H9 (cell line): ENCODE measurements at regions not wholly inside any gene's neighbourhood (a gene's known extent, or its start where the extent isn't known, plus 50 kb on each side); places are given as distances from the start of the nearest gene placed in this dataset.
A peak's percentile ranks its signal among the peaks of the same experiment; 100 is the strongest.

Experiments used
- DNase-seq: peaks from one replicate; pipeline ENCODE4 v3.0.0-alpha.2; 2017
- H2AFZ ChIP-seq: one replicate; pipeline ENCODE4 v1.6.1; 2013; ENCODE audit warnings: mild to moderate bottlenecking, low read length, control low read depth, moderate library complexity
- H2AK5ac ChIP-seq: 2 replicates; pipeline ENCODE4 v1.6.1; 2013; ENCODE audit warnings: low read length, control low read depth, mixed read lengths; ENCODE audit not compliant: insufficient read length
- H2BK120ac ChIP-seq: one replicate; pipeline ENCODE4 v1.6.1; 2013; ENCODE audit warnings: low read depth, mild to moderate bottlenecking, low read length, control low read depth, inconsistent platforms; ENCODE audit not compliant: poor library complexity, severe bottlenecking
- H2BK12ac ChIP-seq: 2 replicates; pipeline ENCODE4 v1.6.1; 2013; ENCODE audit warnings: low read length, control low read depth, mixed read lengths, low read depth; ENCODE audit not compliant: insufficient read length
- H2BK15ac ChIP-seq: 2 replicates; pipeline ENCODE4 v1.6.1; 2013; ENCODE audit warnings: low read depth, low read length, control low read depth
- H2BK20ac ChIP-seq: one replicate; pipeline ENCODE4 v1.6.1; 2013; ENCODE audit warnings: low read depth, mild to moderate bottlenecking, low read length, control low read depth, inconsistent platforms; ENCODE audit not compliant: poor library complexity, severe bottlenecking
- H2BK5ac ChIP-seq: 2 replicates; pipeline ENCODE4 v1.6.1; 2013; ENCODE audit warnings: low read length, control low read depth, mixed read lengths; ENCODE audit not compliant: insufficient read length
- H3K14ac ChIP-seq: 2 replicates; pipeline ENCODE4 v1.6.1; 2013; ENCODE audit warnings: low read length, control low read depth; ENCODE audit not compliant: insufficient read depth
- H3K18ac ChIP-seq: 2 replicates; pipeline ENCODE4 v1.6.1; 2013; ENCODE audit warnings: low read depth, mild to moderate bottlenecking, mixed read lengths, low read length, control low read depth; ENCODE audit not compliant: insufficient read length
- H3K23ac ChIP-seq: 2 replicates; pipeline ENCODE4 v1.6.1; 2013; ENCODE audit warnings: low read length, control low read depth, mixed read lengths, low read depth; ENCODE audit not compliant: insufficient read length
- H3K23me2 ChIP-seq: 2 replicates; pipeline ENCODE4 v1.6.1; 2013; ENCODE audit warnings: low read depth, mild to moderate bottlenecking, mixed read lengths, low read length, control low read depth; ENCODE audit not compliant: insufficient read length, poor library complexity, severe bottlenecking
- H3K27ac ChIP-seq: 2 replicates; pipeline ENCODE4 v1.5.1; 2013; ENCODE audit warnings: low read length, control low read depth, mixed read lengths, low read depth; ENCODE audit not compliant: insufficient read length
- H3K27me3 ChIP-seq: 2 replicates; pipeline ENCODE4 v1.6.1; 2013; ENCODE audit warnings: low read length, control low read depth, inconsistent platforms; ENCODE audit not compliant: insufficient read depth
- H3K4ac ChIP-seq: 2 replicates; pipeline ENCODE4 v1.6.1; 2013; ENCODE audit warnings: low read depth, mild to moderate bottlenecking, control low read depth, inconsistent platforms, low read length, moderate library complexity
- H3K4me1 ChIP-seq: 2 replicates; pipeline ENCODE4 v1.6.1; 2013; ENCODE audit warnings: low read length, control low read depth, inconsistent platforms; ENCODE audit not compliant: insufficient read depth
- H3K4me2 ChIP-seq: 2 replicates; pipeline ENCODE4 v1.6.1; 2013; ENCODE audit warnings: low read length, control low read depth, mixed read lengths; ENCODE audit not compliant: insufficient read length, insufficient read depth
- H3K56ac ChIP-seq: 2 replicates; pipeline ENCODE4 v1.6.1; 2013; ENCODE audit warnings: low read depth, mild to moderate bottlenecking, mixed read lengths, low read length, control low read depth; ENCODE audit not compliant: insufficient read length
- H3K79me1 ChIP-seq: 2 replicates; pipeline ENCODE4 v1.6.1; 2013; ENCODE audit warnings: low read depth, mild to moderate bottlenecking, moderate library complexity, low read length, control low read depth, inconsistent platforms; ENCODE audit not compliant: insufficient read depth, poor library complexity, severe bottlenecking
- H3K79me2 ChIP-seq: 2 replicates; pipeline ENCODE4 v1.6.1; 2013; ENCODE audit warnings: low read length, control low read depth, inconsistent platforms; ENCODE audit not compliant: insufficient read depth
- H3K9ac ChIP-seq: 2 replicates; pipeline ENCODE4 v1.6.1; 2013; ENCODE audit warnings: low read length, control low read depth, mixed read lengths; ENCODE audit not compliant: insufficient read length; ENCODE audit errors: extremely low read depth
- H3K9me3 ChIP-seq: one replicate; pipeline ENCODE4 v1.6.1; 2013; ENCODE audit warnings: low read depth, low read length, inconsistent platforms; ENCODE audit not compliant: control insufficient read depth
- H3T11ph ChIP-seq: one replicate; pipeline ENCODE4 v1.6.1; 2013; ENCODE audit warnings: mild to moderate bottlenecking, low read length, control low read depth, inconsistent platforms
- H4K20me1 ChIP-seq: one replicate; pipeline ENCODE4 v1.6.1; 2013; ENCODE audit not compliant: control insufficient read depth, insufficient read length, insufficient read depth
- H4K5ac ChIP-seq: 2 replicates; pipeline ENCODE4 v1.6.1; 2013; ENCODE audit warnings: low read depth, mild to moderate bottlenecking, mixed read lengths, low read length, control low read depth; ENCODE audit not compliant: insufficient read length
- H4K8ac ChIP-seq: replicated peaks from 2 replicates; pipeline ENCODE4 v1.6.1; 2013; ENCODE audit warnings: low read length, control low read depth, mixed read lengths, low read depth; ENCODE audit not compliant: insufficient read length
- H4K91ac ChIP-seq: 2 replicates; pipeline ENCODE4 v1.6.1; 2013; ENCODE audit warnings: low read depth, mild to moderate bottlenecking, moderate library complexity, mixed read lengths, low read length, control low read depth; ENCODE audit not compliant: insufficient read length
- H3K27ac Mint-ChIP-seq, 3 experiments: 2 replicates in 2 of 3; 3 replicates in 1 of 3; pipeline ENCODE4 v1.8.0; 2020 to 2021; ENCODE audit warnings: mixed read lengths in 3 of 3, mild to moderate bottlenecking in 1 of 3, moderate library complexity in 1 of 3
- H3K27me3 Mint-ChIP-seq: 2 replicates; pipeline ENCODE4 v1.8.0; 2021; ENCODE audit warnings: low read depth, mild to moderate bottlenecking, moderate library complexity, mixed read lengths
- H3K36me3 Mint-ChIP-seq, 3 experiments: 2 replicates in 2 of 3; 3 replicates in 1 of 3; pipeline ENCODE4 v1.8.0; 2020 to 2021; ENCODE audit warnings: low read depth in 3 of 3, mixed read lengths in 3 of 3; ENCODE audit not compliant: insufficient read depth in 1 of 3
- H3K4me1 Mint-ChIP-seq, 2 experiments: 2 replicates each; pipeline ENCODE4 v1.8.0; 2020; ENCODE audit warnings: mixed read lengths in 2 of 2
- H3K4me3 Mint-ChIP-seq, 2 experiments: 2 replicates in 1 of 2; 3 replicates in 1 of 2; pipeline ENCODE4 v1.8.0; 2020 to 2021; ENCODE audit warnings: mild to moderate bottlenecking in 2 of 2, mixed read lengths in 2 of 2, moderate library complexity in 1 of 2
- H3K9me3 Mint-ChIP-seq, 2 experiments: 2 replicates in 1 of 2; 3 replicates in 1 of 2; pipeline ENCODE4 v1.8.0; 2020; ENCODE audit warnings: mild to moderate bottlenecking in 2 of 2, mixed read lengths in 2 of 2, moderate library complexity in 1 of 2
- WGBS: extraction: QIAGEN DNeasy Blood & Tissue Kit; methylation state at CpG from one replicate; pipeline ENCODE4 v1.1.7; 2013; ENCODE audit warnings: missing lambda C conversion rate, low lambda C conversion rate, mixed read lengths; ENCODE audit not compliant: insufficient read length; ENCODE audit errors: extremely low coverage; 5-methylcytosine and 5-hydroxymethylcytosine counted together
- TF ChIP-seq, protein P1 (sequence below): fragments of 200-600 bp; sonication (generic); conservative IDR thresholded peaks from 3 replicates; pipeline ENCODE4 v1.8.0; 2021; ENCODE audit warnings: antibody characterized with exemption, mild to moderate bottlenecking

- H4K20me1 ChIP-seq: no peaks in the 10 kb centered on the region
- no peak overlapping the region for H2AK5ac ChIP-seq
- H3K4me3 Mint-ChIP-seq: no peak overlapping the region
- H3K4me1 ChIP-seq: no peaks in the 10 kb centered on the region
- no peaks in the 10 kb centered on the region for H3K27me3 ChIP-seq
- DNase-seq: peak; percentile 70
- H3K27ac ChIP-seq: no peak overlapping the region
- no peak overlapping the region for H2BK20ac ChIP-seq
- no peak overlapping the region for H3K18ac ChIP-seq
- H3K23me2 ChIP-seq: no peaks in the 10 kb centered on the region
- no peak overlapping the region for H3K27ac Mint-ChIP-seq
- H4K5ac ChIP-seq: no peak overlapping the region
- H3K4ac ChIP-seq: no peak overlapping the region
- no peak overlapping the region for H2BK5ac ChIP-seq
- H3K56ac ChIP-seq: no peak overlapping the region
- H4K91ac ChIP-seq: no peak overlapping the region
- TF ChIP-seq, protein P1, sequence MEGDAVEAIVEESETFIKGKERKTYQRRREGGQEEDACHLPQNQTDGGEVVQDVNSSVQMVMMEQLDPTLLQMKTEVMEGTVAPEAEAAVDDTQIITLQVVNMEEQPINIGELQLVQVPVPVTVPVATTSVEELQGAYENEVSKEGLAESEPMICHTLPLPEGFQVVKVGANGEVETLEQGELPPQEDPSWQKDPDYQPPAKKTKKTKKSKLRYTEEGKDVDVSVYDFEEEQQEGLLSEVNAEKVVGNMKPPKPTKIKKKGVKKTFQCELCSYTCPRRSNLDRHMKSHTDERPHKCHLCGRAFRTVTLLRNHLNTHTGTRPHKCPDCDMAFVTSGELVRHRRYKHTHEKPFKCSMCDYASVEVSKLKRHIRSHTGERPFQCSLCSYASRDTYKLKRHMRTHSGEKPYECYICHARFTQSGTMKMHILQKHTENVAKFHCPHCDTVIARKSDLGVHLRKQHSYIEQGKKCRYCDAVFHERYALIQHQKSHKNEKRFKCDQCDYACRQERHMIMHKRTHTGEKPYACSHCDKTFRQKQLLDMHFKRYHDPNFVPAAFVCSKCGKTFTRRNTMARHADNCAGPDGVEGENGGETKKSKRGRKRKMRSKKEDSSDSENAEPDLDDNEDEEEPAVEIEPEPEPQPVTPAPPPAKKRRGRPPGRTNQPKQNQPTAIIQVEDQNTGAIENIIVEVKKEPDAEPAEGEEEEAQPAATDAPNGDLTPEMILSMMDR: peak; percentile 100
- H3T11ph ChIP-seq: no peak overlapping the region
- H3K4me2 ChIP-seq: no peak overlapping the region
- peaks cover 6 to 13% of the 10 kb centered on the region in 2 experiments for H3K4me1 Mint-ChIP-seq
- no peak overlapping the region for H2BK12ac ChIP-seq
- no peak overlapping the region for H4K8ac ChIP-seq
- H2BK120ac ChIP-seq: no peak overlapping the region
- H3K36me3 Mint-ChIP-seq: no peaks in the 10 kb centered on the region
- peaks cover 14% of the 10 kb centered on the region for H3K27me3 Mint-ChIP-seq
- no peak overlapping the region for H2BK15ac ChIP-seq
- WGBS: no CpG with 5 or more reads among the region's 13 CpGs
- no peak overlapping the region for H2AFZ ChIP-seq
- H3K14ac ChIP-seq: no peak overlapping the region
- H3K23ac ChIP-seq: no peak overlapping the region
- H3K79me1 ChIP-seq: no peaks in the 10 kb centered on the region
- peaks cover 3 to 7% of the 10 kb centered on the region in 2 experiments; a peak in 3 of 5 replicates for H3K9me3 Mint-ChIP-seq
- no peaks in the 10 kb centered on the region for H3K9me3 ChIP-seq
- H3K79me2 ChIP-seq: no peaks in the 10 kb centered on the region
- no peak overlapping the region for H3K9ac ChIP-seq
Measured at GRCh38 chr1:5514527-5515183, 477.6 kb downstream of the NPHP4 start.
